Breast epithelium (tissue), 3 donors: ENCODE measurements at regions not wholly inside any gene's neighbourhood (a gene's known extent, or its start where the extent isn't known, plus 50 kb on each side); places are given as distances from the start of the nearest gene placed in this dataset.

Experiments
- POLR2A ChIP-seq: fragments of 450-650 bp; IDR thresholded peaks from one replicate; pipeline ENCODE4 v1.6.1; 2016; ENCODE audit warnings: antibody characterized with exemption, mild to moderate bottlenecking, moderate library complexity
- POLR2AphosphoS5 ChIP-seq, 3 donors: sonication (generic); formaldehyde crosslinking; IDR thresholded peaks; one replicate each; pipeline ENCODE4 v1.6.1; 2017; ENCODE audit warnings: antibody characterized with exemption in 3 of 3
- TF ChIP-seq, protein P1 (sequence below), 3 donors: fragments of 450-650 bp; IDR thresholded peaks; one replicate each; pipeline ENCODE4 v1.5.1; 2016 to 2017; ENCODE audit warnings: antibody characterized with exemption in 3 of 3, mild to moderate bottlenecking in 3 of 3, moderate library complexity in 3 of 3

DNA sequence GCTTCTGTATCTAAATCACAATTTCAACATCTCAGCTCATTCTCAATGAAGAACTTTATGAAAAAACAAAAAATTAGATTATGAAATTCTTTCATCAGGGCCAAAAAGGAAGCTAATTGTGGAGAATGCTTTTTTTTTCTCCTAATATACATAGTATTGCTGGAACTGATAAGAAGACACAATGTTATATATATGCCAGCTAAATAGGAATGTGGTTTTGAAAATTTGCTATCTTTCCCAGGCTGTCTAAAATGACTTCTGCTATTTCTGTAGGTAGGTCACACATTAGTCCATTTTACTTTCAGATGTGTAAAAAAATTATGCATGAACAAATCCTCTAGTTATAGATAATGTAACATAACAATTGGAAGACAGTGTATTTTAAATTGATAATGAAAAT, 732.9 kb downstream of the RWDD3 start:
- TF ChIP-seq POLR2A (no peak), POLR2AphosphoS5 (IDR thresholded peaks at IDR 0.05) (no peak)
- TF ChIP-seq, protein P1, sequence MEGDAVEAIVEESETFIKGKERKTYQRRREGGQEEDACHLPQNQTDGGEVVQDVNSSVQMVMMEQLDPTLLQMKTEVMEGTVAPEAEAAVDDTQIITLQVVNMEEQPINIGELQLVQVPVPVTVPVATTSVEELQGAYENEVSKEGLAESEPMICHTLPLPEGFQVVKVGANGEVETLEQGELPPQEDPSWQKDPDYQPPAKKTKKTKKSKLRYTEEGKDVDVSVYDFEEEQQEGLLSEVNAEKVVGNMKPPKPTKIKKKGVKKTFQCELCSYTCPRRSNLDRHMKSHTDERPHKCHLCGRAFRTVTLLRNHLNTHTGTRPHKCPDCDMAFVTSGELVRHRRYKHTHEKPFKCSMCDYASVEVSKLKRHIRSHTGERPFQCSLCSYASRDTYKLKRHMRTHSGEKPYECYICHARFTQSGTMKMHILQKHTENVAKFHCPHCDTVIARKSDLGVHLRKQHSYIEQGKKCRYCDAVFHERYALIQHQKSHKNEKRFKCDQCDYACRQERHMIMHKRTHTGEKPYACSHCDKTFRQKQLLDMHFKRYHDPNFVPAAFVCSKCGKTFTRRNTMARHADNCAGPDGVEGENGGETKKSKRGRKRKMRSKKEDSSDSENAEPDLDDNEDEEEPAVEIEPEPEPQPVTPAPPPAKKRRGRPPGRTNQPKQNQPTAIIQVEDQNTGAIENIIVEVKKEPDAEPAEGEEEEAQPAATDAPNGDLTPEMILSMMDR (IDR thresholded peaks at IDR 0.05), result no peak
